ENCODE measurements at regions not wholly inside any gene's neighbourhood (a gene's known extent, or its start where the extent isn't known, plus 50 kb on each side); places are given as distances from the start of the nearest gene placed in this dataset.

DNA sequence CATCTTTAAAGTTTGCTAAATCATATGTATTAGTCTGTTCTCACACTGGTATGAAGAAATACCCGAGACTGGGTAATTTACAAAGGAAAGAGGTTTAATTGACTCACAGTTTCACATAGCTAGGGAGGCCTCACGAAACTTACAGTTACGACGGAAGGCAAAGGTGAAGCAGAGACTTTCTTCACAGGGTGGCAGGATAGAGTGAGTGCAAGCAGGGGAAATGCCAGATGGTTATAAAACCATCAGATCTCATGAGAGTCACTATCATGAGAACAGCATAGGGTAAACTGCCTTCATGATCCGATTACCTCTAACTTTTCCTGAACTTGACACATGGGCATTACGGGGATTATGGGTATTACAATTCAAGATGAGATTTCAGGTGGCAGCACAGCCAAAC is 1075.2 kb upstream of the NRXN1 start:
- in situ Hi-C loops (cut with MboI) (no loop called here), intact Hi-C loops (cut with micrococcal nuclease; ENCODE audit: unreplicated experiment) (no loop called here)
- Histone ChIP-seq H3K36me3 (ENCODE audit: control insufficient read depth in 2 of 2, insufficient read depth in 2 of 2, low read length in 1 of 2) (no peaks in the 10 kb centered on the region), H3K27me3 (replicated peaks in 1 of 2; ENCODE audit: control insufficient read depth in 2 of 2, insufficient read depth in 2 of 2, low read length in 1 of 2) (no peaks in the 10 kb centered on the region), H4K20me1 (ENCODE audit: control insufficient read depth, insufficient read depth) (no peaks in the 10 kb centered on the region), H3K79me2 (ENCODE audit: control insufficient read depth, insufficient read depth, low read length) (no peaks in the 10 kb centered on the region), H3K9ac (ENCODE audit: control insufficient read depth, insufficient read depth, low read length) (no peak overlapping the region), H3K27ac (ENCODE audit: control insufficient read depth, insufficient read depth) (no peak overlapping the region), H3K4me1 (ENCODE audit: control insufficient read depth, insufficient read depth, low read length) (no peaks in the 10 kb centered on the region), H3K9me3 (replicated peaks; ENCODE audit: control insufficient read depth, insufficient read depth, low read length) (no peaks in the 10 kb centered on the region), H3K4me3 (no peak overlapping the region), H3K4me2 (ENCODE audit: control insufficient read depth, insufficient read depth) (no peak overlapping the region), H2AFZ (ENCODE audit: control insufficient read depth, low read depth, low read length) (no peak overlapping the region)
- WGBS (ENCODE audit: insufficient coverage, insufficient replicate concordance, low lambda C conversion rate, missing lambda C conversion rate), result 47% methylated on average over 6 of the region's 6 CpGs
- peak; percentile 54 for ATAC-seq
- no peak for FAIRE-seq
- BruUV-seq (replicated peaks), result no TSS peak
- CTCF ChIA-PET, result no interaction called here
- SMC1A ChIA-PET (ENCODE audit: uncharacterized antibody, unreplicated experiment), result interaction anchor here (1.1 kb wide), 1 partner anchor 39 kb away, joined by 3 read pairs; no protein-coding TSS in a partner anchor
- no peak for TF ChIP-seq YY1 (IDR thresholded peaks at IDR 0.05; ENCODE audit: low read depth, low read length)
- TF ChIP-seq HDGF (IDR thresholded peaks at IDR 0.05), result no peak
- no peak for TF ChIP-seq KLF5 (IDR thresholded peaks at IDR 0.05; ENCODE audit: partially characterized antibody)
- no peak for TF ChIP-seq JUND (IDR thresholded peaks at IDR 0.05; ENCODE audit: low read depth, low read length)
- no peak for TF ChIP-seq CEBPB (IDR thresholded peaks at IDR 0.05; ENCODE audit: borderline replicate concordance in 1 of 2, low read depth in 2 of 2, low read length in 2 of 2)
- RAD21 ChIA-PET (ENCODE audit: unreplicated experiment), result no interaction called here
- POLR2A ChIA-PET, result no interaction called here
- DNase-seq (ENCODE audit: low read depth, low spot score), result no peak

DNA sequence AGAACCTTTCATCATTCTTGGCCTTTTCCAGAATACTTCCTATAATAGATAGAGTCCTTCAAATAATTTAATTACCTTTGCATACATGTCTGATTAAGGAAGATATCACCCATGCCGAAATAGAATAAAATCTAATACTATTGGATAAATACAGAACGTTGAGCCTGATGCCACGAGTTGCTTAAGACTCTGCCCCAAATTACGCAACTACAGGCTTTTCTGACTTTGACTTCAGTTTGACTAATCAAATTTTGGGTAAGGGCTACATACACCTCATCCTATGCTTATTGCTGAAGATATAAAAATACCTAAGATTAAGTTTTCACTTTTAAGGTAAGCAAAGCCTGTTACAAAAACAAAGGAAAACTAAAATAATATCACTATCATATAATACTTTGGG is 1065.1 kb upstream of the NRXN1 start:
- SMC1A ChIA-PET (ENCODE audit: uncharacterized antibody, unreplicated experiment), result no interaction called here

More for the DNA sequence above, 1065.1 kb upstream of the NRXN1 start:
- Histone ChIP-seq H3K4me2 (ENCODE audit: control insufficient read depth, insufficient read depth) (no peak overlapping the region), H3K4me3 (no peak overlapping the region), H3K27me3 (replicated peaks in 1 of 2; ENCODE audit: control insufficient read depth in 2 of 2, insufficient read depth in 2 of 2, low read length in 1 of 2) (no peaks in the 10 kb centered on the region), H3K79me2 (ENCODE audit: control insufficient read depth, insufficient read depth, low read length) (no peaks in the 10 kb centered on the region), H3K4me1 (ENCODE audit: control insufficient read depth, insufficient read depth, low read length) (no peaks in the 10 kb centered on the region), H3K9ac (ENCODE audit: control insufficient read depth, insufficient read depth, low read length) (no peak overlapping the region), H3K27ac (ENCODE audit: control insufficient read depth, insufficient read depth) (no peak overlapping the region), H4K20me1 (ENCODE audit: control insufficient read depth, insufficient read depth) (no peaks in the 10 kb centered on the region), H3K36me3 (ENCODE audit: control insufficient read depth in 2 of 2, insufficient read depth in 2 of 2, low read length in 1 of 2) (no peaks in the 10 kb centered on the region), H2AFZ (ENCODE audit: control insufficient read depth, low read depth, low read length) (no peak overlapping the region), H3K9me3 (replicated peaks; ENCODE audit: control insufficient read depth, insufficient read depth, low read length) (no peaks in the 10 kb centered on the region)
- ATAC-seq (no peak), FAIRE-seq (no peak), DNase-seq (ENCODE audit: low read depth, low spot score) (no peak)
- in situ Hi-C loops (cut with MboI), result no loop called here
- ChIA-PET CTCF (interaction anchor here (1.0 kb wide), 1 partner anchor 26 kb away, joined by 3 read pairs; no protein-coding TSS in a partner anchor), POLR2A (no interaction called here), RAD21 (ENCODE audit: unreplicated experiment) (no interaction called here)
- TF ChIP-seq RB1 (IDR thresholded peaks at IDR 0.05; ENCODE audit: borderline replicate concordance), result no peak
- no peak for TF ChIP-seq NFXL1 (IDR thresholded peaks at IDR 0.05; ENCODE audit: borderline replicate concordance)
- no peak for TF ChIP-seq ZNF207 (IDR thresholded peaks at IDR 0.05; ENCODE audit: borderline replicate concordance)
- no peak for TF ChIP-seq KDM1A (IDR thresholded peaks at IDR 0.05; ENCODE audit: borderline replicate concordance)
- TF ChIP-seq EP300 (IDR thresholded peaks at IDR 0.05; ENCODE audit: borderline replicate concordance in 1 of 2, control insufficient read depth in 1 of 2, low read depth in 2 of 2, low read length in 2 of 2), result no peak
- no peak for TF ChIP-seq USF2 (IDR thresholded peaks at IDR 0.05; ENCODE audit: borderline replicate concordance, low read depth, low read length)
- TF ChIP-seq FOXM1 (IDR thresholded peaks at IDR 0.05; ENCODE audit: low read depth, low read length), result no peak
- TF ChIP-seq, protein P1, sequence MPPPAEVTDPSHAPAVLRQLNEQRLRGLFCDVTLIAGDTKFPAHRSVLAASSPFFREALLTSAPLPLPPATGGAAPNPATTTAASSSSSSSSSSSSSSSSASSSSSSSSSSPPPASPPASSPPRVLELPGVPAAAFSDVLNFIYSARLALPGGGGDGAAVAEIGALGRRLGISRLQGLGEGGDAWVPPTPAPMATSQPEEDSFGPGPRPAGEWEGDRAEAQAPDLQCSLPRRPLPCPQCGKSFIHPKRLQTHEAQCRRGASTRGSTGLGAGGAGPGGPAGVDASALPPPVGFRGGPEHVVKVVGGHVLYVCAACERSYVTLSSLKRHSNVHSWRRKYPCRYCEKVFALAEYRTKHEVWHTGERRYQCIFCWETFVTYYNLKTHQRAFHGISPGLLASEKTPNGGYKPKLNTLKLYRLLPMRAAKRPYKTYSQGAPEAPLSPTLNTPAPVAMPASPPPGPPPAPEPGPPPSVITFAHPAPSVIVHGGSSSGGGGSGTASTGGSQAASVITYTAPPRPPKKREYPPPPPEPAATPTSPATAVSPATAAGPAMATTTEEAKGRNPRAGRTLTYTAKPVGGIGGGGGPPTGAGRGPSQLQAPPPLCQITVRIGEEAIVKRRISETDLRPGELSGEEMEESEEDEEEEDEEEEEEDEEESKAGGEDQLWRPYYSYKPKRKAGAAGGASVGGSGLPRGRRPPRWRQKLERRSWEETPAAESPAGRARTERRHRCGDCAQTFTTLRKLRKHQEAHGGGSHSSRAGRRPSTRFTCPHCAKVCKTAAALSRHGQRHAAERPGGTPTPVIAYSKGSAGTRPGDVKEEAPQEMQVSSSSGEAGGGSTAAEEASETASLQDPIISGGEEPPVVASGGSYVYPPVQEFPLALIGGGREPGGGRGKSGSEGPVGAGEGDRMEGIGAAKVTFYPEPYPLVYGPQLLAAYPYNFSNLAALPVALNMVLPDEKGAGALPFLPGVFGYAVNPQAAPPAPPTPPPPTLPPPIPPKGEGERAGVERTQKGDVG (CRISPR knock-in tag; IDR thresholded peaks at IDR 0.05), result no peak
- no peak for TF ChIP-seq YBX1 (IDR thresholded peaks at IDR 0.05)
- TF ChIP-seq BACH1 (IDR thresholded peaks at IDR 0.05; ENCODE audit: borderline replicate concordance), result no peak
- no peak for TF ChIP-seq MEF2A (IDR thresholded peaks at IDR 0.05; ENCODE audit: insufficient read depth, low read depth, low read length)
- no peak for TF ChIP-seq ZNF622 (IDR thresholded peaks at IDR 0.05)
- intact Hi-C loops (cut with micrococcal nuclease; ENCODE audit: unreplicated experiment), result no loop called here
- 6% methylated on average over 4 of the region's 4 CpGs for WGBS (ENCODE audit: insufficient coverage, insufficient replicate concordance, low lambda C conversion rate, missing lambda C conversion rate)
- no TSS peak for BruUV-seq (replicated peaks)
